GM13977 (cell line): ENCODE measurements at regions not wholly inside any gene's neighbourhood (a gene's known extent, or its start where the extent isn't known, plus 50 kb on each side); places are given as distances from the start of the nearest gene placed in this dataset.
"Not testable (repeated sequence)": the region's sequence is repeated elsewhere in the genome, so short reads cannot be mapped to it uniquely, and the experiment has no call there.

ENCODE experiments used
- DNase-seq: peaks from one replicate; pipeline ENCODE4 v3.0.0; 2012; ENCODE audit warnings: low spot score
- CTCF ChIP-seq: IDR thresholded peaks from 2 replicates; pipeline ENCODE4 v1.5.1; 2012; ENCODE audit warnings: mild to moderate bottlenecking, control low read depth; ENCODE audit not compliant: insufficient read depth; ENCODE audit errors: extremely low read depth, missing control alignments
- in situ Hi-C: fragments of 300-500 bp; cut with MboI; formaldehyde crosslinking; loops from one replicate; pipeline ENCODE4 v1.12.0; 2022; ENCODE audit warnings: low sequenced_read_pairs, low pct_unique_long_range_greater_than_20kb, mixed read lengths, inconsistent platforms; ENCODE audit not compliant: unreplicated experiment

DNA sequence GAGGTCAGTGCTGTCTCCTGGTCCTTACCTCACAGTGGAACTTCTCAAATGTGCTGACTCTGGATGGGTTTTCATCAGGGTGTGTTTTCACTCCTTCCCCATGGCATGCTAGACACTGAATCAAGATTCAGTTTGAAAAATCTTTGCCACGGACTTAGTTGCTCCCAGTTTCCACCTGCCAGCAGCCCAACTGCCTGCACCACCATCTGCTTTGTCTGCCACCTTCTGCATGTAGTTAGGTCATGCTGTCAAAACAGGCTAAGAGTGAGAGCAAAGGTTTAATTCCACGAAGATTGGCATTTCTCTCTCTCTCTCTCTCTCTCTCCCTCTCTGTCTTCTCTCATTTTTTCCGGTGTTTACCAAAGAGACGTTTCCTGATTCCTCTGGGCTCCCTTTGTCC lies 258.0 kb upstream of the EDNRA start:
- in situ Hi-C loops, result no loop called here
- DNase-seq, result no peak
- TF ChIP-seq CTCF, result no peak

GRCh38 chr4:147223576-147223975 lies 257.3 kb upstream of the EDNRA start:
- in situ Hi-C loops, result no loop called here

DNA sequence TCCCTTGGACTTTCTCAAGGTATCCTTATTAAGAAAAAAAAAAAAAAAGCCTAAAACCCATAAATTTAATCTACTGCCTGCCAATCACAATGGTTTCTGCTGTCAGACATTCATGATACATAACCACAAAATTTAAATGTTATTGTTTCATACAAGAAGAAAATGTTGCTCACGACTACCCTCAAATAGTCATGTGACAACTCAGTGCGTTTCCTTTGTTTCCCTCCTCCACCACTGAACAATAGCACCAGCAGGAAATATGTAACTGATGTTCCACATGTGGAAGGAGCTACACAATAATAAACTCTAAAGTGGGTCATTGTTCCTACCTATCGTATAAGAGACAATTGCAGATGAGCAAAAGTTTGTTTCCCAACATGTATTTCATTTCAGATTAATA lies 244.1 kb upstream of the EDNRA start:
- in situ Hi-C loops, result no loop called here
- DNase-seq, result no peak
- no peak for TF ChIP-seq CTCF

More at GRCh38 chr4:147223576-147223975, 257.3 kb upstream of the EDNRA start:
- no peak for TF ChIP-seq CTCF
- no peak for DNase-seq

GRCh38 chr4:147244786-147245185 lies 236.1 kb upstream of the EDNRA start:
- TF ChIP-seq CTCF, result no peak

DNA sequence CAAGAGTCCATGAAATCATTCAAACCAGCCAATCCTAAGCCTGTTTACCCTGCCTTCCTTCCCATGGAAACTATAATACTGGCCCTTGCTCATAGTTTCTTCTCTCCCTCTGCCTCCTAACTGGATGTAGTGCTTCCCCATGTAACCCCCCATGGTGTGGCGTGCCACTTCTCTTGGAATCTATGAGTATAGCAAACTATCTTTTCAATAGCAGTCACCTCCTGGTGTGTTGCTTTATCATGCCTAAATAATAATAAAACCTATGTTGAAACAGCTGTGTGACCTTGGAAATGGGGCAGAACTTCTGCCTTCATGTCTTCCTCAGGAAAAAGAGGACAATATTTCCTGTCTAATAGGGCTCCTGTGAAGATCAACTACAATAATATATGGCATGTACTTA lies 234.8 kb upstream of the EDNRA start:
- in situ Hi-C loops, result no loop called here
- no peak for TF ChIP-seq CTCF
- no peak for DNase-seq

More at GRCh38 chr4:147244786-147245185, 236.1 kb upstream of the EDNRA start:
- no peak for DNase-seq
- in situ Hi-C loops, result no loop called here

- DNase-seq, in situ Hi-C loops: not testable (repeated sequence)
These were observed 234.4 kb upstream of the EDNRA start for GRCh38 chr4:147246528-147246927.

- no peak for TF ChIP-seq CTCF
- in situ Hi-C loops, result no loop called here
These were observed 233.3 kb upstream of the EDNRA start for GRCh38 chr4:147247579-147247978.

More at GRCh38 chr4:147247579-147247978, 233.3 kb upstream of the EDNRA start:
- no peak for DNase-seq
